Spleen (tissue), 7 donors: ENCODE measurements at regions not wholly inside any gene's neighbourhood (a gene's known extent, or its start where the extent isn't known, plus 50 kb on each side); places are given as distances from the start of the nearest gene placed in this dataset.

Experiments used
- CTCF ChIP-seq, 11 experiments: fragments of 200-600 bp in 7 of 11; fragments of 450-650 bp in 4 of 11; sonication (generic) in 4 of 11; IDR thresholded peaks in 8 of 11; conservative IDR thresholded peaks in 3 of 11; 1 replicate in 7 of 11; 2 replicates in 4 of 11; pipeline versions ENCODE4 v1.4.0 to v1.8.0; 2016 to 2021; ENCODE audit warnings: antibody characterized with exemption in 11 of 11, inconsistent platforms in 4 of 11, mild to moderate bottlenecking in 1 of 11
- POLR2A ChIP-seq, 3 donors: fragments of 450-650 bp; IDR thresholded peaks; one replicate each; pipeline ENCODE4 v1.5.1; 2017; ENCODE audit warnings: antibody characterized with exemption in 3 of 3, mild to moderate bottlenecking in 1 of 3
- donor health status: DM: no; HTN: no; CAD: no; lungs with moderate emphysema.
- donor health status: DM: no; HTN: no; CAD: no.
- donor health status: DM: no; HTN: no; CAD: no.

DNA sequence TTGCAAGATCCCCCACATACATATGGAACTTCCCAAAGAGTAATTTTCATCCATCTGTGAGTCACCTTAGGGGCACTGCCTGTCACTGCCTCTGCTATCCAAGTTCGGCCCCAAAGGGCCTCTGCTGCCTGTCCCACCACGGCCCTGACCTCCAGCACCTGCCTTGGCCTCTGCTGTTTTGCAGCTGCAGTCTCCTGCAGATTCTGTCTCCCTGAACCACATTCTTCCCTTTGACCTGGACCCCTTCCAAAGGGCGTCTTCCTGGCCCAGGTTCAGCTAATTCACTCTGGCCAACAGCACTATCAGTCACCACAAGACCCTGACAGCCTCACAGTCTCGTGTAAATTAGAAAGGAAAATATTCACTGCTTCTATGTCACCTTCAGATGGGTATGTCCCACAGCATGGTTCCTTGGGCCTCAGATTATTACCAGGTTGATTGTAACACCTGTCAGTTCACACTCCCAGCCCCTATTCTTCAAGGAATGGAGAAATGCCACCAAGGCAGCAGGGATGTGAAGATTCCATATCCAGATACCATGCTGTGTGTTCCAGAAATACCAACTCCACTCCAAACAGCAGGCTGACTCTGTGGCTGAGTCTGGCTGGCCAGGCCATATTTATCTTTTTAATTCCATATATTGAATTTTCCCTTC lies 479.3 kb downstream of the ARHGEF28 start:
- no peak for TF ChIP-seq CTCF (IDR thresholded peaks at IDR 0.05 in 8 of 11, conservative IDR thresholded peaks at IDR 0.05 in 3 of 11)
- no peak for TF ChIP-seq POLR2A (IDR thresholded peaks at IDR 0.05)
